T-helper 2 cell treated with Interferon-gamma antibody and Interleukin-4, amounts not matched to agents 5 μg/mL and 100 μg/mL, for 36 hours (primary cell): ENCODE measurements at regions not wholly inside any gene's neighbourhood (a gene's known extent, or its start where the extent isn't known, plus 50 kb on each side); places are given as distances from the start of the nearest gene placed in this dataset.
"Not testable (repeated sequence)": the region's sequence is repeated elsewhere in the genome, so short reads cannot be mapped to it uniquely, and the experiment has no call there.

Experiments
- DNase-seq: peaks from one replicate; pipeline ENCODE4 v3.0.0; 2021; ENCODE audit warnings: low spot score
- H3K27ac Mint-ChIP-seq: one replicate; pipeline ENCODE4 v1.8.0; 2021; ENCODE audit warnings: mild to moderate bottlenecking, mixed read lengths
- H3K27me3 Mint-ChIP-seq: one replicate; pipeline ENCODE4 v1.8.0; 2021; ENCODE audit warnings: low read depth, mixed read lengths
- H3K36me3 Mint-ChIP-seq: one replicate; pipeline ENCODE4 v1.8.0; 2021; ENCODE audit warnings: low read depth, mixed read lengths
- H3K4me1 Mint-ChIP-seq: one replicate; pipeline ENCODE4 v1.8.0; 2021; ENCODE audit warnings: low read depth, mixed read lengths
- H3K4me3 Mint-ChIP-seq: one replicate; pipeline ENCODE4 v1.8.0; 2022; ENCODE audit warnings: mild to moderate bottlenecking, moderate library complexity, mixed read lengths
- H3K9me3 Mint-ChIP-seq: one replicate; pipeline ENCODE4 v1.8.0; 2021; ENCODE audit warnings: mixed read lengths

DNA sequence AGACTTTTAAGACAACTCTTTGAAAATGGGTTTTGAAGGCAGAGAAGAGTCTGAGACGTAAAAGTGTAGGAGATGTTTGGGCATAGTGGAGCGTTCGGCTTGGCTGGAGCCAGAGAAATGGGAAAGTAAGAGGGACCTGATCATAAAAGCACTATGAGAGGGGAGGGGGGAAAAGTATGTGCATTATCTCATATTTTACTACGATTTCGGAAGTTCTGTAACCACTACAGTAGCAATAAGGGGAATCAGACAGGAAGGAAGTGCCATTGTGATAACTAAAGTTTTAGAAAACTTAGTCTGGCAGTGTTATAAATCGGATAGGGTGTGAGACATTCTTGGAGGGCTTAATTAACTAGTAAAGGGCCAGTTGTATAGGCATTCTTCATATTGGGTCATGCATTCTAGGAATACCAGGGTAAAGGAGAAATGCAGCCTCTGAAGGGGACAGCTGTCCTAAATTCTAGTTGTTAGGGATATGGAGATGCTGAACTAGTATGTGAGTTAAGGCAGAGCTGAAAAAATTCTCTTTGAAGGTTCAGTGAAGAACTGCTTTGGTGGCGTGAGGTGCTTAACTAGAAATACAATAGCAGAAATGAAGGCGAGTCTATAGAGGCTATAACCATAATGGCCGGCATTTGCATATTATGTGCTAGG lies 83.8 kb upstream of the FREM1 start:
- peak overlapping the region; percentile 59 for H3K27ac Mint-ChIP-seq
- H3K36me3 Mint-ChIP-seq, result no peaks in the 10 kb centered on the region
- no peak for DNase-seq
- peaks cover 35% of the 10 kb centered on the region for H3K4me1 Mint-ChIP-seq
- peaks cover 18% of the 10 kb centered on the region for H3K27me3 Mint-ChIP-seq
- peak overlapping the region; percentile 80 for H3K4me3 Mint-ChIP-seq
- H3K9me3 Mint-ChIP-seq, result peaks cover 4% of the 10 kb centered on the region

DNA sequence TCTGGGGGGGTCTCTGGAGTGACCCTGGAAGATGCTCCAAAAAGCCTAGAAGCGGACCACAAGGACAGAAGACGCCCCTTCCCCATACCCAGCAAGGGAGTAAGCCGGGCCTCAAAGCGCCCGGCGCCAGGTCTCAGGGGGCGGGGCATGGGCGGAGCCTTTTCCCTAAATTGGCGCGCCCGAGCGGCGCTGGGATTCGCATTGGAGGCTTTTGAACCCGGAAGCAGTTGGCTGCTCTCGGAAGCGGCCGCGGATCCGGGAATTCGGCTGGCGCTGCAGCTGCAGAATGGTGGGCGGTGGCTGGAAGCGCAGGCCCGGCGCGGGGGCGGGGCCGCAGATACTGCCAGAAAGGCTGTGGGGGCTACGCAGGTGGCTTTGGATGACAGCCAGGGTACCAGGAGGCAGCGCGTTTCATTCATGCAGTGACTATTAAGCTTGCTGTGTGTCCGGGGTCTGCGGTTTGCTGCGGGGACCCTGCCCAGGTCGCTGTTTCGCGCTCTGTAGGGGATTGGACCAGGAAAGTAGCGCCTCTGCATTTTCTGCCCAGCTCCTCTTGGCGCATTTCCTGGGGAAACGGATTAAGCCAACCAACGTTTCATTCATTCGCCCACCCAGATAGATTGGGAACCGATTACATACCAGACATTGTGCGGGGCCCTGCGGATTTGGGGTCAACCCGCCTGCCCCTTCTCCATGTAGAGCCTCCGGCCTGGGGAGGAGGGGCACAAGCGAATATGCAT lies 83.0 kb upstream of the FREM1 start:
- peaks cover 18% of the 10 kb centered on the region for H3K27me3 Mint-ChIP-seq
- peak overlapping the region; percentile 80 for H3K4me3 Mint-ChIP-seq
- peaks cover 35% of the 10 kb centered on the region for H3K4me1 Mint-ChIP-seq
- peaks cover 4% of the 10 kb centered on the region for H3K9me3 Mint-ChIP-seq
- H3K36me3 Mint-ChIP-seq, result no peaks in the 10 kb centered on the region
- peak; percentile 22 for DNase-seq
- H3K27ac Mint-ChIP-seq, result peak overlapping the region; percentile 59

DNA sequence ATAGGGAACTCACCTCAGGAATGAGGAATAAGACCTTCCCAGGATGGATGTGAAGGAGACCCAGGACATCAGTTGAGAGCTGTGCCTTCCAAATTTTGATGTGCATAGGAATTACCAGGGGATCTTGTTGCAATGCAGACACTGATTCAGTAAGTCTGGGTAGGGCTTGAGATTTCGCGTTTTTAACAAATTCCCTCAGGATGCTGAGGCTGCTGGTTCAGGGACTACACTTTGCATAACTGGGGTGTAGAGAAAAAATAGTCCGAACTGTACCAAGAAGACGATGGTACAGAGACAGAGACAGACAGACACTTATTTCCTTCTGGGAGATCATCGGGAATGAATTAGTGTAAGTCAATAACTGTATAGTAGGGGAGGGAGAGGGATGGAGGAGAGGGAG lies 82.3 kb upstream of the FREM1 start:
- Mint-ChIP-seq H3K4me1 (peaks cover 35% of the 10 kb centered on the region), H3K4me3 (peak overlapping the region; percentile 80), H3K9me3 (peaks cover 4% of the 10 kb centered on the region), H3K27me3 (peaks cover 18% of the 10 kb centered on the region), H3K27ac (no peak overlapping the region), H3K36me3 (no peaks in the 10 kb centered on the region)
- DNase-seq, result no peak

DNA sequence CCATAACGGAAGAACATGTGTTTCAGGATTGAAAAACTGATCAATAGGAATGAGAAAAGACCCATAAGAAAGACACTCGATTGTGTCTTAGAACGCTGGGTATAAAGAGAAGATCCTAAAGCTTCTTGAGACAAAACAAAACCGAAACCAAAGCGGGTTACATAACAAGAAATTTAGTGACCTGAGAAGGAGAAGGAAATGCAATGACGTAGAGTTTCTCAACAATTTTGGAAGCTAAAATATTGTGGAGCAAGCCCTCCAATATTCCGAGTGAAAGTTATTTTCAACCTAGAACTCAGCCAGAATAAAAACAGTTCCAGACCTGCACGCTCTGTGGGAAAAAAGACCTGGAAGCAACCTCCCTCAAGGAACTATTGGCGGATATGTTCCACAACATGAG lies 81.9 kb upstream of the FREM1 start:
- H3K4me3 Mint-ChIP-seq, result peak overlapping the region; percentile 80
- no peak for DNase-seq
- H3K27me3 Mint-ChIP-seq, result peaks cover 17% of the 10 kb centered on the region
- H3K4me1 Mint-ChIP-seq, result peaks cover 35% of the 10 kb centered on the region
- H3K36me3 Mint-ChIP-seq, result no peaks in the 10 kb centered on the region
- no peak overlapping the region for H3K27ac Mint-ChIP-seq
- H3K9me3 Mint-ChIP-seq, result peaks cover 4% of the 10 kb centered on the region

DNA sequence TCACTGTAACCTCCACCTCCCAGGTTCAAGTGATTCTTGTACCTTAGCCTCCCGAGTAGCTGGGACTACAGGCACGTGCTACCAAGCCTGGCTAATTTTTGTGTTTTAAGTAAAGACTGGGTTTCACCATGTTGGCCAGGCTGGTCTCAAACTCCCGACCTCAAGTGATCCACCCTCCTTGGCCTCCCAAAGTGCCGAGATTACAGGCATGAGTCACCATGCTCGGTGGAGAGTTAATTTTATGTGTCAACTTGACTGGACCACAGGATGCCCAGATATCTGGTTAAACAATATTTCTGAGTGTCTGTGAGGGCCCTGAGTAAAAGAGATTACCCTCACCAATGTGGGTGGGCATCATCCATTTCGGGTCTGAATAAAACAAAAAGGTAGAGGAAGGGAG lies 80.4 kb upstream of the FREM1 start:
- Mint-ChIP-seq H3K27me3 (peaks cover 11% of the 10 kb centered on the region), H3K4me1 (peaks cover 33% of the 10 kb centered on the region)
- H3K9me3 Mint-ChIP-seq, H3K27ac Mint-ChIP-seq, H3K4me3 Mint-ChIP-seq, H3K36me3 Mint-ChIP-seq, DNase-seq: not testable (repeated sequence)

DNA sequence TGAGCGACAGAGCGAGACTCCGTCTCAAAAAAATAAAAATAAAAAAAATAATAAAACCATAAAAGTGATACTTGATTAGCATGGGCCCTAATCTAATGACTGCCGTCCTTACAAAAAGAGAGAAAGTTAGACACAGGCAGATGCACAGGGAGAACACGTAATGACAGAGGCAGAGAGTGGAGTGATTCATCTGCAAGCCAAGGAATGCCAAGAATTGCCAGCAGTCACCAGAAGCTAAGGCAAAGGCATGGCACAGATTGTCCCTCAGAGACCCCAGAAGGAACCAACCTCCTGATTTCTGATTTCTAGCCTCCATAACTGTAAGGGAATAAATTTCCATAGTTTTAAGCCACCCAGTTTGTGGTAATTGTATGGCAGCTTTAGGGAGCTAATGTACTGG lies 79.6 kb upstream of the FREM1 start:
- H3K9me3 Mint-ChIP-seq, result peaks cover 4% of the 10 kb centered on the region
- no peak overlapping the region for H3K4me3 Mint-ChIP-seq
- peaks cover 30% of the 10 kb centered on the region for H3K4me1 Mint-ChIP-seq
- no peak overlapping the region for H3K27ac Mint-ChIP-seq
- H3K36me3 Mint-ChIP-seq, result no peaks in the 10 kb centered on the region
- no peak for DNase-seq
- H3K27me3 Mint-ChIP-seq, result peaks cover 11% of the 10 kb centered on the region

DNA sequence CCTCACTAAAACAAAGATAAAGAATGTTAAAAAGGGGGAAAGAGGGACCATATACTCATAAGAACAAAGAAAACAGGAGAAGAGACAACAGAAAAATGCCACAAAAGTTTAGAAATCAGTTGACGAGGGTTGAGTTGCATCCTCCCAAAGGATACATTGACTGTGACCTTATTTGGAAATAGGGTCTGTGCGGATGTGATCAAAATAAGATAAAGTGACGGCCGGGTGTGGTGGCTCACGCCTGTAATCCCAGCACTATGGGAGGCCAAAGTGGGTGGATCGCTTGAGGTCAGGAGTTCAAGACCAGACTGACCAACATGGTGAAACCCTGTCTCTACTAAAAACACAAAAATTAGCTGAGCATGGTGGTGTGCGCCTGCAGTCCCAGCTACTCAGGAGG lies 79.1 kb upstream of the FREM1 start:
- not testable (repeated sequence) for DNase-seq, H3K9me3 Mint-ChIP-seq, H3K27ac Mint-ChIP-seq, H3K4me3 Mint-ChIP-seq, H3K36me3 Mint-ChIP-seq
- H3K4me1 Mint-ChIP-seq, result peaks cover 26% of the 10 kb centered on the region
- peaks cover 11% of the 10 kb centered on the region for H3K27me3 Mint-ChIP-seq

DNA sequence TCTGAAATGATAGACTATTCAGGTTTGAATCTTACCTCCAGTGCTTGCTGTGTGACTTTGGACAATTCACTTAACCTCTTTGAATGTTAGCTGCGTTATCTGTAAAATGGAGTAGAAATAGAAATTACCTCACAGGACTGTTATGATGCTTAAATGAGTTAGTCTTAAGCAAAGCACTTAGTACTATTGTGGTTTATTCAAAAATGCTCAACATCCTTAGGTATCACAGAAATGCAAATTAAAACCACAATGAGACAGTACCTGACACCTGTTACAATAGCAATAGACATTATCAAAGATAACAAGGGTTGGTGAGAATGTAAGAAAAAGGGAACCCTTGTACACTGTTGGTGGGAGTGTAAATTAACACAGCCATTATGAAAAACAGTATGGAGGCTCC lies 77.6 kb upstream of the FREM1 start:
- Mint-ChIP-seq H3K9me3 (peaks cover 4% of the 10 kb centered on the region), H3K27ac (no peak overlapping the region), H3K4me1 (peaks cover 15% of the 10 kb centered on the region), H3K36me3 (no peaks in the 10 kb centered on the region), H3K27me3 (peaks cover 10% of the 10 kb centered on the region), H3K4me3 (no peak overlapping the region)
- DNase-seq, result no peak

DNA sequence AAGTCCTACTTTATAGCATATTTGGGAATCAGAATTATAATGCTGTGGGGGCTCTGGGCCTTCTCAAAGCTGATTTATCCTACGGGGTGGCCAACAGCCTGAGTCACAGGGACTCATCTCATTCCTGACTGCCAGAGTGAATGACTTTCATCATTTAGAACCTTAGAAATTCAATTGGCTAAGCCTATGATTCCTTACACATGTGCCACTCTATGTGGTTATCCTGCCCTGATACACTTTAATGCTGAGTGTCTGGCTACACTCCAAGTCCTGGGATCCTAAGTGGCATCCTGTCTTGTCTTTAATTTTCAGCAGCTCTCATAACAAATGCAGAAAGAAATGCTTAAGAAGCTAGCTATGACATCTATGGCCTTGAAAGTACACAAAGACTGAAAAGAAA lies 75.2 kb upstream of the FREM1 start:
- Mint-ChIP-seq H3K9me3 (no peaks in the 10 kb centered on the region), H3K4me3 (no peak overlapping the region), H3K4me1 (no peaks in the 10 kb centered on the region), H3K27ac (no peak overlapping the region), H3K36me3 (no peaks in the 10 kb centered on the region), H3K27me3 (peaks cover 2% of the 10 kb centered on the region)
- DNase-seq, result no peak

DNA sequence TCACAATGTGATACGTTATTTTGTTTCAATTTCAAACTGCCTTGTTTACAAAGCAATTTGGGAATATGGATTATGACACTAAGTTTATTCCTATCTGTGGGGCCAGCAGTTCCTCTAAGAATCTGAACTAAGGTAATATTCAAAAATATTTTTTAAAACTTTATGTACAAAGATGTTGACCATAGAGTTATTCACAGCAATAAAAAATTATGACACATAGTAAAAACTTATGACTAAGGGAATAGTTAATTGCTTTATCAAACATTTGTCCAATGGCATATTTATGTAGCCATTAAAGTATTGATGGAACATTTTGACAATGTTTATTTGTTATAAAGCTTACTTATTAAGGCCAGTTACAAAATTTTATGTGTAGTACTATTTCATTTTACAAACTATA lies 73.4 kb upstream of the FREM1 start:
- Mint-ChIP-seq H3K4me1 (no peaks in the 10 kb centered on the region), H3K27me3 (peaks cover 2% of the 10 kb centered on the region), H3K4me3 (no peak overlapping the region), H3K36me3 (no peaks in the 10 kb centered on the region), H3K9me3 (no peaks in the 10 kb centered on the region), H3K27ac (no peak overlapping the region)
- no peak for DNase-seq

DNA sequence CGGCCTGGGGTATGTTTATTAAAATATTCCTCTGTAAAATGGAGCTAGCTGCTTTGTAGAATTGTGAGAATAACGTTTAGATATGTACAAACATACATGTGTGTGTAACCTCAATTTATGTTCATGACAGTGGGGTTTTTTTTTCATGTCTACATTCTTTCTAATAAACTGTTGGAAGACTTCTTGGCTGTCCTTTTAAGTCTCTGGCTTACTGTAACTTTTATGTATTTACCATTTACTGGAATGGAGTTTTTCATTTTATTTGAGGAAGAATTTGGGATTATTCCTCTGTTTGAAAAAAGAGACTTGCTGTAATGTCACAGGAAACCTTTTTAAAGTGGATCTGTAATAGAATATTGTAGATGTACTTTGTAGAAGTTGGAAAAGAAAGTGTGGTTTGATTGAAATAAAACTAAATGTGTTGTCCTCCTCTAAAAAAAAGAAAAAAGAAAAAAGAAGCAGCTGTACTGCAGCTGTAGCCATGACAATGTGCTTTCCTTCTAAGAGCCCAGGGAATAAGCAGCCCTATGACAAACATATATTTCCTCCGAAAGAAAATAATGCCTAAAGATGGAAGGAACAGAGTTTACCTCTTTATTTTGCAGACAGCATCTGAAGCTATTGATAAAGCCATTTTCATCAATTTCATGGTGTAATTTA lies 71.2 kb upstream of the FREM1 start:
- Mint-ChIP-seq H3K27me3 (no peaks in the 10 kb centered on the region), H3K4me3 (no peak overlapping the region), H3K36me3 (no peaks in the 10 kb centered on the region), H3K9me3 (no peaks in the 10 kb centered on the region), H3K4me1 (no peaks in the 10 kb centered on the region), H3K27ac (no peak overlapping the region)
- no peak for DNase-seq

DNA sequence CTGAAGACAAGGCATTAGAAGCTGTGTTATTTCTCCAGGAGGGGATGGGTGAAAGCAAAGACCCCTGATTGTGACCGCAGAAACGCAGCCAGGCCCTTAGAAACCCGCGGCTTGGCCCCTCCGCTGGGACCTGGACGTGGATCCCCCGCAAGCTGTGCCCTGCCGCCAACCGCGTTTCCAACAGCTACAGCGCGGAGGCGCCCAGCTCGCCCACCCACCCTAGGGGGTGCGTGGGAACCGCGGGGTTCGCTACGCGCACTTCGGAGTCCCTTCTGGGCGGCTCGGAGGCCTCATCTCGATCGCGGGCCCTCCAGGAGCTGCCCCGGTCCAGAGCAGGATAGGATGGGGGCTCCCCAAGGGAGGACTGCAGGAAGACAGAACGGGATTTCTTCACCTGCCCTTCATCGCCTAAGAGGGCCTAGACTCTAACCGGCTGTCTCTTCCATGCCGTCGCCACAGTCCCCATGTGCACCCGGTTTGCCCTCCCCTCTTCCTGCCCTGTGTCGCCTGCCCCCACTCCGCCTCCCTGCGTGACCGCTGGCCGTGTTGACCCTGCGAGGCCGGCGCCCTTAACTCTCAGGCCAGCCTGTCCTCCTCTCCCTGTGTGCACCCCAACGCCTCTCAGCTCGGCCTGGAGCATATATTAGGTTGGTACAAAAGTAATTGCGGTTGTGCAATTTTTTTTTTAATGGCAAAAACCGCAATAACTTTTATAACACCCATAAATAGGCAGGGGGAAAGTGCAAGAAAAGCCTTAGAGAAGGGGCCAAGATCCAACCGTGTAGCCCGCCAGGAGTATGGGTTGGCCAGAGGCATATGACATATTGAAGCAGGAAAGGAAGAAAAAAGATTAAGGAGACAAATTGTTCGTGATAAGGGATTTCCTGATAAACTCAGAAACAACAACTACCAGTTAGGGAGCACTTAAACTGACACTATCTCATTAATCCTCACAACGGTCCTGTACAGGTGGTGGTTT lies 68.1 kb upstream of the FREM1 start:
- no peaks in the 10 kb centered on the region for H3K9me3 Mint-ChIP-seq
- no peaks in the 10 kb centered on the region for H3K4me1 Mint-ChIP-seq
- H3K27me3 Mint-ChIP-seq, result no peaks in the 10 kb centered on the region
- DNase-seq, result no peak
- no peak overlapping the region for H3K4me3 Mint-ChIP-seq
- no peaks in the 10 kb centered on the region for H3K36me3 Mint-ChIP-seq
- no peak overlapping the region for H3K27ac Mint-ChIP-seq

DNA sequence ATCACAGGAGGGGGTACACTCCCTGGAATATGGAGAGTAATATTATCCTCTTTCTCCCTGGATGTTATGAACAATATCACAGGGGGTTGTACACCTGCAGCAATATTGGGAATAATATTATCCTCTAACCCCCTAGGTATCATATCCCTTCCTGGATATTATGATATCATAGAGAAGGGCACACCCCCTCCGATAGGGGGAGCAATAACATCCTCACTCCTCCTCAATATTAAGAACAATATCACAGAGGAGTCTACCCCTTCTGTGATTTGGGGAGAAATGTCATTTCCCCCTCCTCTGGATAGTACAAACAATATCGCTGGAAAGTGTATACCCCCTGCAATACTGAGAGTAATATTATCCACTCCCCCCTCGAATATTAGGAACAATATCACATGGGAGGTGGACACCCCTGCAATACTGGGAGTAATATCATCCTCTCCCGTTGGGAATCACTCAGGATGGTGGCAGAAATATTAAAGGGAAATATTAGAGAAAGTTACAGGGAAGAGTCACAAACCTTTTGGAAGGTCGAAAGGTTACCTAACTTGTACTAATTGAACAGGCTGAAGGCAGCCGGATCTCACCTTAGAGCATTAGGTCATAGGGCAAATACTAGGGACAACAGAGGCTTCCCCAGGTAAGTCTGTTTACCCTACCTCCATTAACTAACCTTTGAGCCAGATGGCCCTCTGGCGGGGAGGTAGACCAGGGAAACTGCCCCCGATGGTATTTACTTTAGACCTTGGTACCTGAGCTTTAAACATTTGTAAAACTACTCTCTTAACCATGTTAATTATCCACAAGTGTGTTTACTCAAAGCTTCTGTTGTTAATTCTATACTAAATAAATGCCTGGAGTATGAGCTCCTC lies 57.5 kb upstream of the FREM1 start:
- Mint-ChIP-seq H3K4me3 (no peak overlapping the region), H3K27me3 (peaks cover 9% of the 10 kb centered on the region), H3K4me1 (no peaks in the 10 kb centered on the region), H3K9me3 (no peaks in the 10 kb centered on the region), H3K27ac (no peak overlapping the region), H3K36me3 (no peaks in the 10 kb centered on the region)
- no peak for DNase-seq
